Osteocyte (in vitro differentiated cells): ENCODE measurements at regions not wholly inside any gene's neighbourhood (a gene's known extent, or its start where the extent isn't known, plus 50 kb on each side); places are given as distances from the start of the nearest gene placed in this dataset.

Experiments used
- DNase-seq: peaks from one replicate; pipeline ENCODE4 v3.0.0; 2021; ENCODE audit warnings: mixed read lengths; ENCODE audit not compliant: unreplicated experiment; ENCODE audit errors: extremely low spot score
- H3K27ac Mint-ChIP-seq: one replicate; pipeline ENCODE4 v1.8.0; 2021; ENCODE audit warnings: mild to moderate bottlenecking, mixed read lengths; ENCODE audit not compliant: unreplicated experiment
- H3K27me3 Mint-ChIP-seq: one replicate; pipeline ENCODE4 v1.8.0; 2021; ENCODE audit warnings: mixed read lengths; ENCODE audit not compliant: unreplicated experiment
- H3K36me3 Mint-ChIP-seq: one replicate; pipeline ENCODE4 v1.8.0; 2021; ENCODE audit warnings: mixed read lengths; ENCODE audit not compliant: unreplicated experiment
- H3K4me1 Mint-ChIP-seq: one replicate; pipeline ENCODE4 v1.8.0; 2021; ENCODE audit warnings: mixed read lengths; ENCODE audit not compliant: unreplicated experiment
- H3K4me3 Mint-ChIP-seq: one replicate; pipeline ENCODE4 v1.8.0; 2021; ENCODE audit warnings: mild to moderate bottlenecking, moderate library complexity, mixed read lengths; ENCODE audit not compliant: unreplicated experiment
- H3K9me3 Mint-ChIP-seq: one replicate; pipeline ENCODE4 v1.8.0; 2021; ENCODE audit warnings: mixed read lengths; ENCODE audit not compliant: unreplicated experiment
- TF ChIP-seq, protein P1 (sequence below): fragments of 200-600 bp; sonication (generic); IDR thresholded peaks from 2 replicates; pipeline ENCODE4 v1.5.0; 2021; ENCODE audit warnings: antibody characterized with exemption, mild to moderate bottlenecking, moderate library complexity

DNA sequence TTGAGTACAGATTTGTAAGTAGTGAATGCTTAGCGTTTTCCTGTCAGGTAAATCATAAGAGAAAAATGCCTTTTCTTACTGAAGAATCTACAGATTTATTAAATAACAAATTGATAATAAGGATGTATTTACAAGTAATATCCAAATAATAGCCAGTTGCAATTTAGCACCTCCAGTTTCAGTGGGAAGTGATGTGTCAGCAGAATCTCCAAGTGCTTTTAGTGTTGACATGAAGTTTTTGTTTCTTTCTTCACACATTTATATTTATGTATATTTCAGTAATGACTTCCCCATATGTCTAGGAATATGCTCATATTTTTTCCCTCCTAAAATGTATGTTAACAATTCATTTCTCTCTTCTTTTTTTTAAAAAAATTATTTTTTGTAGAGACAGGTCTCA is 229.9 kb upstream of the GRIN3A start:
- Mint-ChIP-seq H3K9me3 (no peaks in the 10 kb centered on the region), H3K27ac (no peak overlapping the region), H3K4me1 (no peaks in the 10 kb centered on the region), H3K27me3 (peaks cover 7% of the 10 kb centered on the region), H3K36me3 (no peaks in the 10 kb centered on the region), H3K4me3 (no peak overlapping the region)
- TF ChIP-seq, protein P1, sequence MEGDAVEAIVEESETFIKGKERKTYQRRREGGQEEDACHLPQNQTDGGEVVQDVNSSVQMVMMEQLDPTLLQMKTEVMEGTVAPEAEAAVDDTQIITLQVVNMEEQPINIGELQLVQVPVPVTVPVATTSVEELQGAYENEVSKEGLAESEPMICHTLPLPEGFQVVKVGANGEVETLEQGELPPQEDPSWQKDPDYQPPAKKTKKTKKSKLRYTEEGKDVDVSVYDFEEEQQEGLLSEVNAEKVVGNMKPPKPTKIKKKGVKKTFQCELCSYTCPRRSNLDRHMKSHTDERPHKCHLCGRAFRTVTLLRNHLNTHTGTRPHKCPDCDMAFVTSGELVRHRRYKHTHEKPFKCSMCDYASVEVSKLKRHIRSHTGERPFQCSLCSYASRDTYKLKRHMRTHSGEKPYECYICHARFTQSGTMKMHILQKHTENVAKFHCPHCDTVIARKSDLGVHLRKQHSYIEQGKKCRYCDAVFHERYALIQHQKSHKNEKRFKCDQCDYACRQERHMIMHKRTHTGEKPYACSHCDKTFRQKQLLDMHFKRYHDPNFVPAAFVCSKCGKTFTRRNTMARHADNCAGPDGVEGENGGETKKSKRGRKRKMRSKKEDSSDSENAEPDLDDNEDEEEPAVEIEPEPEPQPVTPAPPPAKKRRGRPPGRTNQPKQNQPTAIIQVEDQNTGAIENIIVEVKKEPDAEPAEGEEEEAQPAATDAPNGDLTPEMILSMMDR, result no peak
- no peak for DNase-seq

DNA sequence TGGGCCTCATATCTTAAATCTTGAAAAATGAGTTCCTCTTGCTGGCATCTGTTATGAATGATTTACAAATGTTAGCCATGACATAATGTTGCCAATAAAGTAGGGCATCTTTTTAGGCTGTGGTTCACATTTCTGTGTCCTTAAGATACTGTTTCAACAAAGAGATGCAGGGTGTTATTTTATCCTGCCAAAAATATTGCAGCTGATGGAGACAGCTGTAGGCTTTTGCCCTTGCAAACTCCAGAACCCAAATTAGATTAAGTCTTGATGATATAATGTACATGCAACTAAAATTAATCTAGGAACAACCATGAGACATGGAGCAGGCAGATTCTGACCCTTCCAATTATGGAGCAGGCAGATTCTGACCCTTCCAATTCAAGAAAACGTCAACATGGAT is 228.2 kb upstream of the GRIN3A start:
- DNase-seq, result no peak
- Mint-ChIP-seq H3K9me3 (no peaks in the 10 kb centered on the region), H3K36me3 (no peaks in the 10 kb centered on the region), H3K27me3 (peaks cover 6% of the 10 kb centered on the region), H3K4me3 (no peak overlapping the region), H3K4me1 (no peaks in the 10 kb centered on the region), H3K27ac (no peak overlapping the region)
- TF ChIP-seq, protein P1, result no peak

DNA sequence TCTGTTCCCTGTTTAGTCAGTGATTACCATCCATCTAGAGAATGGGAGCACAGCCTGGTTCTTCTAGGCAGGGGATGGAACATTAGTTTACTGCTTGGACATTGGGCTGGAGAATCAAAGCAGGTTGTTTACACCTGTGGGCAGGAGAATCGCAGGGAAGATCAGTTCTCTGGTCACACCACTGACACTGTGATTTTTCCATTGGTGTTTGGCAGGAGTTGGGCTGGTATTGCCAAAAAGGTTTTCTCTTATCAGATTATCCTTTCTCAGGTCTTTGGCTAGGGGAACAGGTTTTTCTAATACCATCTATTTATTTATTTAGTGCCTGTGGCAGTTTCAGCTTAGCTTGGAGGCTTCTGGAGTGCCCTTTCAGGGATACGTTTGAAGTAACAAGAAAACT is 219.3 kb upstream of the GRIN3A start:
- no peak for DNase-seq
- no peaks in the 10 kb centered on the region for H3K4me1 Mint-ChIP-seq
- TF ChIP-seq, protein P1, result no peak
- H3K27me3 Mint-ChIP-seq, result no peaks in the 10 kb centered on the region
- no peaks in the 10 kb centered on the region for H3K36me3 Mint-ChIP-seq
- no peak overlapping the region for H3K4me3 Mint-ChIP-seq
- no peaks in the 10 kb centered on the region for H3K9me3 Mint-ChIP-seq
- H3K27ac Mint-ChIP-seq, result no peak overlapping the region

DNA sequence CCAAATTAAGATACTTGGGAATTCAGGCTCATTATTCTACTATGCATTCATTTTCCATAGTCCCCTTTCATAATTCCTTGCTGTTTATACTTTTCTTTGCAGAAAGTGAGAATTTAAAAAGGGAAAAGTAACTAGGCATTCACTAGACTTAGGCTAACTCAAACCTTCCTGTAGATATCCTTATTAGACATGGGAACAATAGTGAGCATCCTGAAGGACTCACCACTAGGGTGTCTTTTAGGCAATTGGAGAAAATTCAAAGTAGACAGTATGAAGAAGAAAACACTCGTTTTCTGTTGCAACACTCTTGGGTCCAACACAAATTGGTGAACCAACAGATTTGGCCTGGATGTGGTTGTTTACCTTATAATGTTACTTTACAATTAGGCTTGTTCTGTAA is 213.2 kb upstream of the GRIN3A start:
- peaks cover 4% of the 10 kb centered on the region for H3K27me3 Mint-ChIP-seq
- no peak overlapping the region for H3K4me3 Mint-ChIP-seq
- TF ChIP-seq, protein P1, result no peak
- H3K4me1 Mint-ChIP-seq, result no peaks in the 10 kb centered on the region
- H3K36me3 Mint-ChIP-seq, result no peaks in the 10 kb centered on the region
- no peak for DNase-seq
- no peaks in the 10 kb centered on the region for H3K9me3 Mint-ChIP-seq
- H3K27ac Mint-ChIP-seq, result no peak overlapping the region

DNA sequence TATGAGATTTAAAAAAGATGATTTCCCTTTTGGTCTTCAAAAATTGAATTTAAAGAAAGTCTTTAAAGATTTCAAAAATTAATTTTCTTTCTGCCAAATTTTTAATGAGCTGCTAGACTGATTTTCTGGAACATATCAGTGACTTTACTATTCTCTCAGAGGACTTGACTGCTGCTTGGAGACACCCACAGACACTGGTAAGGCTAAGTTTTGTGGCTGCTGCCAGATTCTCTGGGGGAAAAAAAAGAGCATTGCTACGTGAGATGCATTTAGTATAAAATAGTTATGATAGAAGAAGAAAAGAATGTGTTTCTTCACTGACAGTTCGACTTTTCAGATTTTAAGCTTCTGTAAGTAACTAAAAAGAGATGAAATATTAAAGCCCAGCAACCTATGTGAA is 193.3 kb upstream of the GRIN3A start:
- H3K36me3 Mint-ChIP-seq, result no peaks in the 10 kb centered on the region
- no peaks in the 10 kb centered on the region for H3K9me3 Mint-ChIP-seq
- no peak overlapping the region for H3K27ac Mint-ChIP-seq
- no peak for DNase-seq
- H3K27me3 Mint-ChIP-seq, result peaks cover 5% of the 10 kb centered on the region
- H3K4me1 Mint-ChIP-seq, result no peaks in the 10 kb centered on the region
- TF ChIP-seq, protein P1, result no peak
- no peak overlapping the region for H3K4me3 Mint-ChIP-seq
